ENCODE measurements at regions not wholly inside any gene's neighbourhood (a gene's known extent, or its start where the extent isn't known, plus 50 kb on each side); places are given as distances from the start of the nearest gene placed in this dataset.

DNA sequence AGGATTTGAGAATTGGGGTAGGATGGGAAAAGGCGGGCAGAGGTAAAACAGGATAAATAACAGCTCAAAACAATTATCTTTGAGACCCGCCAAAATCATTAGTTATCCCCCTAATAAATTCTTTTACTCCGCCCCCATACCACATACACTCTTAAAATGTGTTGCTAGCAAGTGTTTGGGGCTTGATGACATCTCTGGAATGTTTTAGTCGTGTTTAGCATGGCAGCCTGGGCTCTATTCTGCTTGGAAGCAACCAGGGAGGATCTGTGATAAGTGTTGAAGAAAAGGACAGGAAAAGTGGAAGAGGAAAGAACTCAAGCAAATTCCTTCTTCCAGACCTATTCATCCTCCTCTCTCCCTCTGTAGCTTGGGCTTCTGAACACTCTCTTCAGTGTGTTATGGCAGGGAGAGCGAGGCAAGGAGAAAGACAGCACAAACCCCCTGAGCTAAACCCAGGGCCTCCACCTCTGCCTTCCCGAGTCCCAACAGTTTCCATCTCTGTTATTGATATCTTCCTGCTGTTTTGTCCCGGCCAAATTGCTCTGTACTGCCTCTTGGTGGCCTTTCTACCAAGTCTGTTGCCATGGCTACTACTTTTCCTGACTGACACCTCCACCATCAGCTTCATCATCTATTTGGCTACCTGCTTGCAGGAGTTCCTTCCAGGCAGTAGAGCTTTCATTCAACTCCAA is 135.8 kb downstream of the RPL22L1 start:
- TF ChIP-seq POLR2A (IDR thresholded peaks at IDR 0.05), result no peak
- no peak for TF ChIP-seq POLR2AphosphoS5 (IDR thresholded peaks at IDR 0.05; ENCODE audit: insufficient read depth in 1 of 2, low read depth in 1 of 2)
- TF ChIP-seq, protein P1, sequence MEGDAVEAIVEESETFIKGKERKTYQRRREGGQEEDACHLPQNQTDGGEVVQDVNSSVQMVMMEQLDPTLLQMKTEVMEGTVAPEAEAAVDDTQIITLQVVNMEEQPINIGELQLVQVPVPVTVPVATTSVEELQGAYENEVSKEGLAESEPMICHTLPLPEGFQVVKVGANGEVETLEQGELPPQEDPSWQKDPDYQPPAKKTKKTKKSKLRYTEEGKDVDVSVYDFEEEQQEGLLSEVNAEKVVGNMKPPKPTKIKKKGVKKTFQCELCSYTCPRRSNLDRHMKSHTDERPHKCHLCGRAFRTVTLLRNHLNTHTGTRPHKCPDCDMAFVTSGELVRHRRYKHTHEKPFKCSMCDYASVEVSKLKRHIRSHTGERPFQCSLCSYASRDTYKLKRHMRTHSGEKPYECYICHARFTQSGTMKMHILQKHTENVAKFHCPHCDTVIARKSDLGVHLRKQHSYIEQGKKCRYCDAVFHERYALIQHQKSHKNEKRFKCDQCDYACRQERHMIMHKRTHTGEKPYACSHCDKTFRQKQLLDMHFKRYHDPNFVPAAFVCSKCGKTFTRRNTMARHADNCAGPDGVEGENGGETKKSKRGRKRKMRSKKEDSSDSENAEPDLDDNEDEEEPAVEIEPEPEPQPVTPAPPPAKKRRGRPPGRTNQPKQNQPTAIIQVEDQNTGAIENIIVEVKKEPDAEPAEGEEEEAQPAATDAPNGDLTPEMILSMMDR (IDR thresholded peaks at IDR 0.05), result no peak
- Histone ChIP-seq H3K36me3 (no peaks in the 10 kb centered on the region), H3K4me1 (no peaks in the 10 kb centered on the region), H3K27me3 (no peaks in the 10 kb centered on the region), H3K27ac (peak overlapping the region; percentile 0), H3K9me3 (no peaks in the 10 kb centered on the region), H3K4me3 (no peak overlapping the region)
- DNase-seq (ENCODE audit: extremely low spot score in 2 of 2), result no peak
- intact Hi-C loops (cut with DNase I), result no loop called here

DNA sequence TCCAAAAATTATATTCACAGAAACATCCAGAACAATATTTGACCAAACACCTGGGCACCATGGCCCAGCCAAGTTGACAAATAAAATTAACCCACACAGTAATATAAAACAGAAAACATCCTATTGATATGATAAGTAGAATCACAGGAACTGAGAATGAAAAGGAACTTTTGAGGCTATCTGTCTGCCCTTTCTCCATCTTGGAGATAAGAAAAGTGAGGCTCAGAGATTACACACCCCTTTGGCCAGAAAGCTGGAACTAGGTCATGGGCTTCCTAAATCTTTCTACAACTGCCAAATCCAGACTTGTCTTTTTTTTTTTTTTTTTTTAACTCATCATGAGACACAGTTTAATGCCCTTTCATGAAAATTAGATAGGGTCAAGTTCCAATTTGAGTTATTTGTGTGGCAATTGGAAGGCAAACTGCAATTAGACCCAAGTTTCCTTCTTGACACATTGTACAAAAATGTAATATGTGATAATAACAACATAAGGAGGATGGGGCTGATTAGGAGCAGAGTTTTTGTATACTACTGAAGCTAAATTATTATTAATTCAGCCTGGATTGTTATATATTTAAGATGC is 137.2 kb downstream of the RPL22L1 start:
- DNase-seq (ENCODE audit: extremely low spot score in 2 of 2), result no peak
- Histone ChIP-seq H3K9me3 (no peaks in the 10 kb centered on the region), H3K27ac (no peak overlapping the region), H3K4me3 (no peak overlapping the region), H3K4me1 (peaks cover under 1% of the 10 kb centered on the region), H3K27me3 (no peaks in the 10 kb centered on the region), H3K36me3 (no peaks in the 10 kb centered on the region)
- intact Hi-C loops (cut with DNase I), result no loop called here
- no peak for TF ChIP-seq POLR2A (IDR thresholded peaks at IDR 0.05)
- TF ChIP-seq POLR2AphosphoS5 (IDR thresholded peaks at IDR 0.05; ENCODE audit: insufficient read depth in 1 of 2, low read depth in 1 of 2), result no peak
- TF ChIP-seq, protein P1 (IDR thresholded peaks at IDR 0.05), result no peak

DNA sequence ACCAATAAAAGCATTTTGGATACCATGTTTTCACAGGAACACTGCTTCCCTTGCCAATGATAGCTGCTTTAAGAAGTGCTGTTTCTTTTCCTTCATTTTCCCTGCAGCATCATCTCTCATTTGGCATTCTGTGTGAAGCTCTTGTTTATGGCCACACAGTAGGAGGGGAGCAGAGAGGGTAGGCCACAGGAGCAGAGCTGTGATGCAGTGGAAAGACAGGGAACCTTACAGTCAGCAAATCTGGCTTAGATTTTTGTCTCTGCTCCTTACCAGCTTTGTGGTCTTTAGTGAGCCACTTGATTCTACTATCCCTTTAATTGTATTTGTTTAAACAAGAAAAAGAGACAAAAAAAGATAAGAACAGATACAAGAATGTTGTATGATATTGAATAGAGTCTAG is 138.7 kb downstream of the RPL22L1 start:
- no peaks in the 10 kb centered on the region for H3K27me3 ChIP-seq
- peaks cover 15% of the 10 kb centered on the region for H3K4me1 ChIP-seq
- no peaks in the 10 kb centered on the region for H3K36me3 ChIP-seq
- intact Hi-C loops (cut with DNase I), result no loop called here
- DNase-seq (ENCODE audit: extremely low spot score in 2 of 2), result no peak
- H3K27ac ChIP-seq, result no peak overlapping the region
- H3K4me3 ChIP-seq, result no peak overlapping the region
- TF ChIP-seq POLR2AphosphoS5 (IDR thresholded peaks at IDR 0.05; ENCODE audit: insufficient read depth in 1 of 2, low read depth in 1 of 2) (no peak), POLR2A (IDR thresholded peaks at IDR 0.05) (no peak)
- TF ChIP-seq, protein P1 (IDR thresholded peaks at IDR 0.05), result no peak
- no peaks in the 10 kb centered on the region for H3K9me3 ChIP-seq

DNA sequence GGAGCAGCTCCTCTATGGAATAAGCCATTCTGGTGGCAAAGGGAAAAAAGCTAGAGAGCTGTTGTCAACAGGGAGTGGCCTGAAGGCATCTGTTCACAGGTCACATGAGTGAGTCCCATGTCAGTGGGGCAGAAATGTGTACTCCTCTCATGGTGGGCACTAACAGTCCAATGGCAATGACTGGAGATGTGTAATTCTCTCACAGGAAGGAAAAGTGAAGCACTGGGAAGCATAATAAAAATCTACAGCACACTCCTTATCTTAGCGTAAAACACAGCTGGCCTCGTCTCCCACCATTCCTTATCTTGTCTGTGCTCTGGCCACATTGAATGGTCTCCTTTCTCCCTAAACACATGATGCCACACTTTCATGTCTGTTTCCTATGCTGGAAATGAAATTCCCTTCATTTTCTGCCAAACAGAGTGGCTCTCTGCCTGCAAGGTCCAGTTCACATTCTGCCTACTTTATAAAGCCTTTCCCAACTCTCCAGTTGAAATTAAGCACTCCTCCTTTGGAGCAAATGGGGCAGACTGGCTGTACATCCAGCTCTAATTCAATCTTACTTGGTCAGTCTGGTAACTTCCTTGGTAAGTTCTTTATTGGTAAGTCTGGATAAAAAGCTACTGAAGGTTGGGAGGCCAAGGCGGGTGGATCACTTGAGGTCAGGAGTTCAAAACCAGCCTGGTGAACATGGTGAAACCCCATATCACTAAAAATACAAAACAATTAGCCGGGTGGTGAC is 139.8 kb downstream of the RPL22L1 start:
- Histone ChIP-seq H3K27me3 (no peaks in the 10 kb centered on the region), H3K4me3 (no peak overlapping the region), H3K4me1 (peaks cover 21% of the 10 kb centered on the region), H3K36me3 (no peaks in the 10 kb centered on the region), H3K27ac (no peak overlapping the region), H3K9me3 (no peaks in the 10 kb centered on the region)
- intact Hi-C loops (cut with DNase I), result no loop called here
- TF ChIP-seq, protein P1 (IDR thresholded peaks at IDR 0.05), result no peak
- TF ChIP-seq POLR2A (IDR thresholded peaks at IDR 0.05) (no peak), POLR2AphosphoS5 (IDR thresholded peaks at IDR 0.05; ENCODE audit: insufficient read depth in 1 of 2, low read depth in 1 of 2) (no peak)
- DNase-seq (ENCODE audit: extremely low spot score in 2 of 2), result no peak

All from vagina (tissue), 2 donors.